ENCODE measurements at regions not wholly inside any gene's neighbourhood (a gene's known extent, or its start where the extent isn't known, plus 50 kb on each side); places are given as distances from the start of the nearest gene placed in this dataset.
"Not testable (repeated sequence)": the region's sequence is repeated elsewhere in the genome, so short reads cannot be mapped to it uniquely, and the experiment has no call there.

- DNase-seq (ENCODE audit: low spot score) = no peak
Observed at GRCh38 chr20:48329676-48330664, 497.8 kb downstream of the PREX1 start.

DNA sequence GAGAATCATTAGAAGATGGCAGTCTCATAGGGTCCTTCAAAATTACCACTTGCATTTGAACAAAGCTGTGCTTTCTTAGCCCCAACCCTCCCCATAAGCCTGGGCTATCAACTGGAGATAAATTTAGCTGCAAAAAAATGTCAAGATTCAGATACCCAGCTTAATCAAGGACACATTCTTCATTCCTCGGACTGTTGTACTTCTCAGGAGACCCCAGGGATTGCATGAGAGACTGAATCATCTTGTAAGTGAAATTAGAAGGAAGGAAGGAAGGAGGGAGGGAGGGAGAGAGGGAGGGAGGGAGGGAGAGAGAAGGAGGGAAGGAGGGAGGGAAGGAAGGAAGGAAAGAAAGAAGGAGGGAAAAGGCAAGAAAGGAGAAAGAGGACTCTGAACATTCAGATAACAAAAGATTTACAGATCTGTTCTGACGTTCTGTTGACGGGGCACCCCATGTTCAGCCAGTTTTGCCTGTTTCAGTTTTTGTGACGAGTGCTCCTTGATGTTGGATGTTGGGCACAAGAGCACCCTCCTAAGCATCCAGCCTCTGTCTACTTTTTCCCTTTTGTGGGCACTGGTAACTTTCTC is 498.7 kb downstream of the PREX1 start:
- DNase-seq (ENCODE audit: low spot score) = no peak

DNA sequence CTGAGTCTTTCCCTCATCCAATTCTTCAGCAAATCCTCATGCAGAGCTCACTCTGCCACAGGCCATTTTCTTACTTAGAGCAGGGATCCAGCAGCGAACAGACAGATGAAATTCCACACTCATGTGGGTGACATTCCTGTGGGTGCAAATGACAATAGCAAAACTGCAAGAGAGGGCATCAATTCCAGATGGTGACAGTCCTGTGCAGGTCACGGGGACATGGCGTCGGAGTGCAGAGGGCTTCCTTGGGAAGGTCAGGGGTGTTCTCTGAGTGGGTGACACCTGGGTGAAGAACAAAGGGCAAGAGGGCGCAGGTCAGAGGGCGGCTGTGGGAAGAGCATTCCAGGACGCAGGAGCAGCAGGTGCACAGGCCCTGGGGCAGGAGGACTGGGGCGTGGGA is 500.0 kb downstream of the PREX1 start:
- not testable (repeated sequence) for DNase-seq (ENCODE audit: low spot score)

DNA sequence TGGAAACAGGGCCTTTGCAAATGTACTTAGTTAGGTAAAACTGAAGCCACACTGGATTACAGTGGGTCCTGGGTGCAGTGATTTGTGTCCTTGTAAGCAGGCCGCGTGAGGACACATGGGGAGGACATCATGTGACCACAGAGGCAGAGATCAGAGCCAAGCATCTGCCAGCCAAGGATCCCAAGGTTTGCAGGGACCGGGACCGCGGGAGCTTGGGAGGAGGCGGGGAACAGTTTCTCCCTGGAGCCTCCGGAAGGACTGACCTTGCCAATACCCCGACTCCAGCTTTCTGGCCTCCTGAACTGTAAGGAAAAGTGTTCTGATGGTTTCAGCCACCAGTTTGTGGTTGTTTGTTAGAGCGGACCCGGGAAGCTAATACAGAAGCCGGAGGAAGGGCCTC is 500.9 kb downstream of the PREX1 start:
- DNase-seq (ENCODE audit: low spot score) = no peak

GRCh38 chr20:48326434-48326691 is 501.4 kb downstream of the PREX1 start:
- DNase-seq (ENCODE audit: low spot score) = no peak

DNA sequence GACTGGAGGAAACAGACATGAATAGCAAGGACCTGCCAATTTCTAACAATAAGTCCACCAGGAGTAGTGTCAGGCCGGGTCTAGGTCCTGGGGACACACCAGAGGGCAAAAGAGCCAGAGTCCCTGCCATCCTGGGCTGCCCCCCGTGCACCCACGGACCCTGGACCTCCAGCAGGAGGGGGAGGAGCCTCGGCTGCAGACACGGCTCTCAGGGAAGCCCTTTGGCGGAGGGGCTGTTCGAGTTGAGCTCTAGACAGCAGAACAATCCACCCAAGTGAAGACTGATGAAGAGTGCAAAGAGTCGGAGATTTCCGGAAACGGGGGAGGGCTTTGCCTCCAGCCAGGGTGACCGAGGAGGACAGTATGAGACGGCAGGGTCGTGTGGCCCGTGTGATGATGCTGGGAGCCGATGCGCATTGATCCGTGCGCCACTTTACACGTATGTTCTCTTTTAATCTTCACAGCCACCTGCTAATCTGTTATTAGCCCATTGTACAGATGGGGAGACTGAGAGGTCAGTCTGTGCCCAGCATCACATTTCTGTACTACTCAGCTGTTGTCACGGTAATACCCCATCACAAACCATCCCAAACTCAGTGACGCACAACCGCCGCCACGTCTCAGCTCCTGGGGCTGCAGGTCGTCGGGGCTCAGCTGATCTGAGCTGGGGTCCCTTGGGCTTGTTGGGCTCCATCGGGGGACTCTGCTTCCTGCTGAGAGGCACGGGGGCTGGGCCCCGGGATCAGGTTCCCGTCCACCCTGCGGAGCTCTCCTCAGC is 502.0 kb downstream of the PREX1 start:
- no peak for DNase-seq (ENCODE audit: low spot score)

DNA sequence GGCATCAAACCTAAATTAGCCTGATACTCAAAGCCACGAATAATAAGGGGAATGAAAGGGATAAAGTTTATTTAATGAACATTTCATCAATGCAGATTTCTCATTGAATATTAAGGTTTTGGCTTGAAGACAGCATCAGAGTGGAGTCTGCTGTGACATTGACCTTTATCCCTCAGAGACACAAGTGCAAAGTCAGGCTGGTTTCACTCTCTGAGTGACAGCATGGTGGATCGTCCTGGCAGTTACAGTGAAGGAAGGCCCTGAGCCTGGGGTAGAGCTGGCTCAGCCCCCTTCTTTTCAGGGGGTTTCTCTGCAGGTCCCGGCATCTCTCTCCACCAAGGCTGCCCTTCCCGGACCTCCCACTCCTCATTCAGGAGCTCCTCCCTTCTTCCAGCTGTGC is 503.1 kb downstream of the PREX1 start:
- no peak for DNase-seq (ENCODE audit: low spot score)

DNA sequence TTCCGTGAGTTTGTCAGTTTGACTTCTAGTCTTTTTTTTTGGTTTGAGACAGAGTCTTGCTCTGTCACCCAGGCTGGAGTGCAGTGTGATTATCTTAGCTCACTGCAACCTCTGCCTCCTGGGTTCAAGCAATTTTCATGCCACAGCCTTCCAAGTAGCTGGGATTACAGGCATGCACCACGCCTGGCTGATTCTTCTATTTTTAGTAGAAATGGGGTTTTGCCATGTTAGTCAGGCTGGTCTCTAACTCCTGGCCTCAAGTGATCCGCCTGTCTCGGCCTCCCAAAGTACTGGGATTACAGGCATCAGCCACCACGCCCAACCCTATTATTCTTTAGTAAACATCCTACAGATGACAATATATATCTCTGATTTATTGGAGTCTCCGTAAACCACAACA is 506.5 kb downstream of the PREX1 start:
- DNase-seq (ENCODE audit: low spot score) = no peak

GRCh38 chr20:48319943-48320584 is 507.7 kb downstream of the PREX1 start:
- DNase-seq (ENCODE audit: low spot score) = no peak

- DNase-seq (ENCODE audit: low spot score) = no peak
Observed at GRCh38 chr20:48317578-48317977, 510.2 kb downstream of the PREX1 start.

DNA sequence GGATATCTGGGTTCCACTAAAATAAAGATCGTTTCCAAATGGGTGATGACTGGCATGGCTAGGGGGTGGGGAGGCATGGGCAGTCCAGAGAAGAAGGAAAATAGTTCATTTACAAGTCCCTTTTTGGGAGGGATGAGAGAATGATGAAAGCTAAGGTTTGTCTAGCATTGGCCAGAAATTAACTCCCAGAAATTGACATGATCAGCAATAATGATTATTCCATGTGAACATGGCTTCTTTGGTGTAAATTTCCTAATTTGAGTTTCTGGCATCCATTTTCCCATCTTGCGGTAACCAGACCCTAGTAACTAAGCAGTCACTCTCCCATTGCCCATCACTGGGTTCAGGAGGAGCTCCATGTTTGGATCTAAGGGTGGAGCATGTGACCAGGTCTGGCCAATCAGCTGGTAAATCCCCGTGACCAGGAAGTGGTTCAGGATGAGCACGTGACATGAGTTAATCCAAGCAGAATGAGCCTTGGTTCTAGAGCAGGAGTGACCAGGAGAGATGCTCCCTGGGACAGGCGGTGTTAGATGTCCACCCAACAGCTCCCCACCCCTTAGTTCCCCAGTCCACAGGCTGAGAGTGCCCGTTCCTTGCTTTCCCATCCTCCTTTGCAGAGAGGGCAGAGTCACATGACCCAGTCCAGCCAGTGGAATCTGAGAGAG is 512.7 kb downstream of the PREX1 start:
- DNase-seq (ENCODE audit: low spot score) = no peak

GRCh38 chr20:48313324-48313723 is 514.5 kb downstream of the PREX1 start:
- no peak for DNase-seq (ENCODE audit: low spot score)

- no peak for DNase-seq (ENCODE audit: low spot score)
Observed at GRCh38 chr20:48311956-48312355, 515.8 kb downstream of the PREX1 start.

DNA sequence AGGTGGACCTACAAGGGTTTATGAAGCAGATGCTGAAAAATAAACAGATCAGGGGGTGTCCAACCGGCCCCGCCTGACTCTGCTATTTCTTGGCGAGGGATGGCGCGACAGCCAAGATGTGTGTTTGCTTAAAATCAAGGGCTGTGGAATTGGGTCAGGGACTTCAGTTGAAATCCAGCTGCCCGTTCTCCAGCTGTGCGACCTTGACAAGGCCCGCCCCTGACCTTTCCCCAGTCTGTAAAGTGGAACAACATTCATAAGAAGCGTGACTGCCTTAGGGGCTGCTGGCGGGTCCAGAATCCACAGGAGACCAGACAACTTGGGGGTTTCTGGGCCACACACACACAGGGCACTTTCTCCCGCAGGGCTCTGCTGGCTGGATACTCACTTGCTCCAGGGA is 517.5 kb downstream of the PREX1 start:
- DNase-seq (ENCODE audit: low spot score) = no peak

- DNase-seq (ENCODE audit: low spot score) = no peak
Observed at GRCh38 chr20:48309293-48309692, 518.5 kb downstream of the PREX1 start.

DNA sequence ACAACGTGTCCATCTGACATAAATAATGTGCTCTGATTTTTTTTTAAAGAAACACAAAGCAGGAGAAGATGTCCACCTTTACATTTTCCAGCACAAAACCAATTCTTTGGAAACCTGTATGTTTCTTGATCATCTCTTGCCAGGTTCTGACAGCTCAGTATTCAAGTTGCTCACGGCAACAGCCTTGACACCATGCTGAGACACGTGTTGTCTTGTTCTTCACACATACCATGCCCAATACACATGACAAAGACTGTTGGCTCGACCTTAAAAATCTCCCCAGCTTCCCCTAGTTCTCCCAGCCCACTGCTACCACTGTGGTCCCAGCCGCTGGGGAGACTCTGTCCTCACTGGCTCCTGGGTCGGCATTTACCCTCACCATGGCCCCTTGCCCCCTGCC is 518.9 kb downstream of the PREX1 start:
- no peak for DNase-seq (ENCODE audit: low spot score)

DNA sequence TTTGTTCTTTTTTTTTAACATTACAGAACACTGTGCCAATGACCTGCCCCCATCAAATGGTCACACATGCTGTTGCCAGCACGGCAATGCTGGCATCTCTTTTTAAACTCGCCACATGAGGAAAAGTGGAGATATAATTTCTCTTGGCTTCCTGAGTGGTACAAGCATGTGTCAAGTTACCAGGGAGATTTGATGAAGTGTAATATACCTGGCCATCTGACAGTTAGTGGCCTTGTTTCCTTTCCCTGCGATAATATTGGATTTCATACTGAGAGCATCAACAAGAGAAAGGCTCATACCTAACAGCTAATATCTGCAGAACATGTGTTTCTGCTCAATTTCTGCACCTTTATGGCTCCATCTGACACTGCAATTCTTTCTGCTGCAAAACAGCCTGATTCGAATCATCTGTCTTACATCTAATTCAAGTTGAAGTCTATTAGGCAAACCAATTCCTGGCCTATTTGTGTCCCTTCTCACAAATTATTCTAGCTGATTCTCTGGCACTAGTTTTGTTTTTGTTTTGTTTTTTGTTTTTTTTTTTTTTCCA is 519.5 kb downstream of the PREX1 start:
- DNase-seq (ENCODE audit: low spot score) = no peak

GRCh38 chr20:48307277-48307676 is 520.5 kb downstream of the PREX1 start:
- DNase-seq (ENCODE audit: low spot score) = no peak

- no peak for DNase-seq (ENCODE audit: low spot score)
Observed at GRCh38 chr20:48302844-48303542, 517.7 kb upstream of the SULF2 start.

- DNase-seq (ENCODE audit: low spot score) = no peak
Observed at GRCh38 chr20:48302149-48302548, 516.9 kb upstream of the SULF2 start.

DNA sequence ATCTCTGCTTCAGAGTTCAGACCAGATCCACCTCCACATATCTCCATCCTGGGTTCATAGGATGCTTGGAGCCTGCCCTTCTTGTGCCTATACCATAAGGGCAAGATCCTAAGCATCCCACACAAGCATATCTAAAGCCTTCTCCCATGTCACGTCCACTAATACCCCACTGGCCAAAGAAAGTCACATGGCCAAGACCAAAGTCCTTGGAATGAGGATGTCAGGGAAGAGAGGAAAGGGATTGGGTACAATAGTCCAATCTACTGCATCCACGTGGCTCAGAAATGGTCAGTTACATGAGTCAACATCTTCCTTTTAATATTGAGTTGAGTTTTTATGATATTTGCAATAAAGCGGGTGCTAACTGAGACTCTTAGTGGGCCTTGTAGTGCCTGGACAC is 515.9 kb upstream of the SULF2 start:
- no peak for DNase-seq (ENCODE audit: low spot score)

All from AG08396 (cell line).